ENCODE measurements at regions not wholly inside any gene's neighbourhood (a gene's known extent, or its start where the extent isn't known, plus 50 kb on each side); places are given as distances from the start of the nearest gene placed in this dataset.
"Not testable (repeated sequence)": the region's sequence is repeated elsewhere in the genome, so short reads cannot be mapped to it uniquely, and the experiment has no call there.

DNA sequence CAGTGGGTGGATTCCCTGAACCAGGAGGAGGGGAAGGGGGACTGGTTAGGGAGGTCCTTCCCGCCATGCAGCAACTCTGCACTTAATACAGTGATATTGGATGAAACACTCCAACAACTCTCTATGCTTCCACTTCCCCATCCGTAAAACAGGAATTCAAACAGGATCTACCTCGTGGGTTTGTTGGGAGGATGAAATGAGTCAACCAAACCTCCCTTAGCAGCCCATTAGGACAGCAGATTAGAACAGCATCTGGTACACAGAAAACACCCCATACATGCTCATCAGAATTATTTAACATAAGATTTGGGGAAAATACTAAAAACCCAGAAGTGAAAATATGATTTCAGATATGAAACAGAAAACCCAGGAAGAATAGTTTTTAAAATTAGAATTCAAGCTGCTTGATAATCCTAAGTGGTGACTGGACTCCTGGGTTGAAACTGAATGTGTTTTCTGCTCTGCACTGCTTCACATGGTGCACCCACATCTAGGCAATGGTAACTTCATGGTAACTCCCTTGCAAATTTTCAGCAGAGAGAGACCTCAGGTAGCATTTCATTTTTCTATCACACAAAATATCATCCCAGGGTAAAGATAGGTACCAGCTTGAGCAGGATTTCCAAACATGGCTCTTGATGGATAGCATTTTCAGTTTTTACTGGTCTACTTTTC, 326.8 kb upstream of the FRG2C start:
- Histone ChIP-seq H3K4me1 (peaks cover 0 to 12% of the 10 kb centered on the region in 2 donors), H3K4me3 (no peak overlapping the region), H3K27ac (no peak overlapping the region), H3K27me3 (no peaks in the 10 kb centered on the region), H3K9me3 (no peaks in the 10 kb centered on the region), H3K36me3 (no peaks in the 10 kb centered on the region)
- DNase-seq (ENCODE audit: low spot score) = no peak
- TF ChIP-seq CTCF (IDR thresholded peaks at IDR 0.05) = no peak

GRCh38 chr3:75338342-75338741, 325.8 kb upstream of the FRG2C start:
- Histone ChIP-seq H3K27ac (no peak overlapping the region), H3K9me3 (no peaks in the 10 kb centered on the region), H3K4me3 (no peak overlapping the region), H3K4me1 (peaks cover 0 to 12% of the 10 kb centered on the region in 2 donors), H3K36me3 (no peaks in the 10 kb centered on the region), H3K27me3 (no peaks in the 10 kb centered on the region)
- no peak for TF ChIP-seq CTCF (IDR thresholded peaks at IDR 0.05)
- DNase-seq (ENCODE audit: low spot score) = no peak

- TF ChIP-seq CTCF (IDR thresholded peaks at IDR 0.05) = no peak
- peaks cover 0 to 12% of the 10 kb centered on the region in 2 donors for H3K4me1 ChIP-seq
- no peaks in the 10 kb centered on the region for H3K9me3 ChIP-seq
- no peaks in the 10 kb centered on the region for H3K27me3 ChIP-seq
- DNase-seq (ENCODE audit: low spot score) = no peak
- H3K36me3 ChIP-seq = no peaks in the 10 kb centered on the region
- no peak overlapping the region for H3K27ac ChIP-seq
- H3K4me3 ChIP-seq = no peak overlapping the region
Measured at GRCh38 chr3:75341324-75342067, 322.6 kb upstream of the FRG2C start.

DNA sequence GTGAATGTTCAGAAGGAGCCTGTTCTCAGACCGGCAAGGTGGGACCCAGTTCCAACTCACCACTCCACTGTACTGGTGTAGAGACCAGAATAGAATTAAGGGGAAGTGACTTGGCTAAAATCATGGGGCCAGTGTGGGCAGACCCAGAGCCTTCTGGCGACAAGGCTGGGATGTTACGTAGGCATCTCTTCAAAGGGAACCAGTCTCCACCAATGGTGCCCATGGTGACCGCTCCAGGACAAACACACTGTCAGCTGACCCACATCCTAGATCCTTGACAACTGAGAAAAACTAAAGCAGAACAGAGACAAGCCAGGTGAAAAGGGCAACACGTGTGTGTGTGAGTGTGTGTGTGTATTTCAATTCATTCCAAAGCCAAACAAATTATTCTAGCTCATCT, 321.7 kb upstream of the FRG2C start:
- TF ChIP-seq CTCF (IDR thresholded peaks at IDR 0.05) = no peak
- no peaks in the 10 kb centered on the region for H3K36me3 ChIP-seq
- peaks cover 0 to 12% of the 10 kb centered on the region in 2 donors for H3K4me1 ChIP-seq
- DNase-seq (ENCODE audit: low spot score) = no peak
- H3K27ac ChIP-seq = no peak overlapping the region
- H3K4me3 ChIP-seq = no peak overlapping the region
- no peaks in the 10 kb centered on the region for H3K27me3 ChIP-seq
- H3K9me3 ChIP-seq = no peaks in the 10 kb centered on the region

DNA sequence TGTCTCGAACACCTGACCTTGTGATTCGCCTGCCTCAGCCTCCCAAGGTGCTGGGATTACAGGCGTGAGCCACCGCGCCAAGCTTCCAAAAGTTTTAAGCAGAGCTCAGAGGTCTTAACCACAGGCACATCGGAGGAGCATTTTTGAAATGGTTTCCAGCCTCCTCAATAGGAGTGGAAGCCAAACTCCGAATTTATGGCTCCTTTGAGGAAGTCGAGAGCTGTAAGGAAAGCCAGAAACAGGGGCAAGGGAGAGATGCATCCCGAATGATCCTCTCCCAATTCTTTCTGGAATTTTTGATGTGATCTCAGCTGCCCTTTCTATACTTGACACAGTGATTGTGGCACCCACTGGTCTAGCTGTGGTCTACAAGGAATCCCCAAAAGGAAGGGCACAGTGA, 313.6 kb upstream of the FRG2C start:
- H3K36me3 ChIP-seq; DNase-seq (ENCODE audit: low spot score); H3K27ac ChIP-seq; H3K9me3 ChIP-seq; H3K4me1 ChIP-seq; H3K4me3 ChIP-seq; H3K27me3 ChIP-seq: not testable (repeated sequence)

DNA sequence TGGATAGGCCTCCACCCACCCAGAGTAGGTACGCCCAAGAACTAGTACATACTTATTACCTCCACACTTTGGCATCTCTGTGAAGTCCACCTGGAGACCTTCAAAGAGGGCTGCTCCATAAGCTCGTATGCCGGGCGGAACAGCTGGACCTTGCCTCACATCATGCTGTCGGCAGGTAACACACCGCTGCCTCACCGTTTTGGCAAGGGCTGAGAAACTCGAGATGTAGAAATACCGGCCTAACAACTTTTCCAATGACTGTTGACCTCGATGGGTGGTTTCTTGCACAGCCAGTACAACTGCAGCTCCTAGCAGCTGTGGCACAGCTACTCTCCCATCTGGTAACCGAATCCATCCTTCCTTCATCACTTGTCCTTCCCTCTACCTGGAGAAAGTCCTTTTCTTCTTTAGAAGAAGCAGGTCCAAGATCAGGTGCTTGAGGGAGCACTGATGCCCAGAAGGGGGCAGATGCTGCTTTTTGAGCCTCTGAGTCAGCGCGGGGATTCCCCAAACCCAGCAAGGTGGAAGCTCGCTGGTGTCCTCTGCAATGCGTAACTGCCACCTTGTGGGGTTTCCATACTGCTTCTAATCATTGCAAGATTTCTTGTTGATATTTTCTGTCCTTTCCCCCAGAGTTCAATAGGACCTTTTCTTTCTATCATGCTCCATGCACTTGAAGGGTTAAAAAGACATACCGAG, 301.9 kb upstream of the FRG2C start:
- not testable (repeated sequence) for DNase-seq (ENCODE audit: low spot score); H3K4me1 ChIP-seq; H3K27ac ChIP-seq; H3K9me3 ChIP-seq; H3K4me3 ChIP-seq; H3K36me3 ChIP-seq; H3K27me3 ChIP-seq
- peak in 1 of 2 donors; percentile 27 for TF ChIP-seq CTCF (IDR thresholded peaks at IDR 0.05)

DNA sequence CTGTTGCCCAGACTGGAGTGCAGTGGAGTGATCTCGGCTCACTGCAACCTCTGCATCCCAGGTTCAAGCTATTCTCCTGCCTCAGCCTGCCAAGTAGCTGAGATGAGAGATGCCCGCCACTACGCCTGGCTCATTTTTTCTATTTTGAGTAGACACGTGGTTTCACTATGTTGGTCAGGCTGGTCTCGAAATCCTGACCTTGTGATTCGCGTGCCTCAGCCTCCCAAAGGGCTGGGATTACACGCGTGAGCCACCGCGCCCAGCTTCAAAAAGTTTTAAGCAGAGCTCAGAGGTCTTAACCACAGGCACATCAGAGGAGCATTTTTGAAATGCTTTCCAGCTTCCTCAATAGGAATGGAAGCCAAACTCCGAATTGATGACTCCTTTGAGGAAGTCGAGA, 291.2 kb upstream of the FRG2C start:
- not testable (repeated sequence) for H3K4me3 ChIP-seq; H3K9me3 ChIP-seq; H3K27me3 ChIP-seq; H3K4me1 ChIP-seq; H3K36me3 ChIP-seq; H3K27ac ChIP-seq; DNase-seq (ENCODE audit: low spot score)

- not testable (repeated sequence) for H3K9me3 ChIP-seq; H3K27ac ChIP-seq; H3K4me3 ChIP-seq; H3K27me3 ChIP-seq; DNase-seq (ENCODE audit: low spot score); H3K36me3 ChIP-seq; H3K4me1 ChIP-seq
Measured at GRCh38 chr3:75379840-75380239, 284.3 kb upstream of the FRG2C start.

Measured in right atrium auricular region (tissue), 2 donors.